ENCODE measurements at regions not wholly inside any gene's neighbourhood (a gene's known extent, or its start where the extent isn't known, plus 50 kb on each side); places are given as distances from the start of the nearest gene placed in this dataset.

- TF ChIP-seq CTCF (IDR thresholded peaks at IDR 0.05) = no peak
- no peak for TF ChIP-seq POLR2A (IDR thresholded peaks at IDR 0.05)
Observed at GRCh38 chr15:38058596-38059075, 124.2 kb downstream of the TMCO5A start.
